ENCODE measurements at regions not wholly inside any gene's neighbourhood (a gene's known extent, or its start where the extent isn't known, plus 50 kb on each side); places are given as distances from the start of the nearest gene placed in this dataset.

DNA sequence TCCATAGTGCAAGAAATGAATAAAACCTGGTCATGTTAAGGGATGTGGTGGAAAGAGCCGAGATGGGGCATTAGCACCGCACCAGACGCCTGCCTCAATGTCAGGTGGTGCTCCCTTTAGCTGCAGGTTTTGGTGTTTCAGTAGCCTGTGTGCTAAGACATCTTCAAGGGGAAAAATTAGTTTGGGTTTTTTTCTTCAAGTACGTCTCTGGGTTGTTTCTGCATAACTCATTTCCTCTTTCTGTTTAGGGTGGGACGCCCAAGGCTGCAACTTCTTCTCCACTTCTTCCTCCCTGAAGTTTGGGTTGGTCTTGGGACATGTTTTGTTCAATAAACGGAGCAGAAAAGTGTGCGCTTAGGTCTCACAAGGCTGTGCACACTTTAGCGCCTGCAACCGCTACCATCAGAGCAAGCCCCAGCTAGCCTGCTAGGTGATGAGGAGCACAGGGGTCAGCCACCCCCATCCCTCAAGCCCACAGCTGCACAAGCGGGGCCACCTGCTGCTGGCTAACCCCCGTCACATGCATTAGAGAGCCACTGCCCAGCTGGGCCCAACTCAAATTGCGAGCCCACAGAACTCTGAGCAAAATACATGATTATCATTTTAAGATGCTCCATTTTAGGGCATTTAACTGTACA, 1495.7 kb downstream of the TBC1D22A start:
- TF ChIP-seq, protein P1, sequence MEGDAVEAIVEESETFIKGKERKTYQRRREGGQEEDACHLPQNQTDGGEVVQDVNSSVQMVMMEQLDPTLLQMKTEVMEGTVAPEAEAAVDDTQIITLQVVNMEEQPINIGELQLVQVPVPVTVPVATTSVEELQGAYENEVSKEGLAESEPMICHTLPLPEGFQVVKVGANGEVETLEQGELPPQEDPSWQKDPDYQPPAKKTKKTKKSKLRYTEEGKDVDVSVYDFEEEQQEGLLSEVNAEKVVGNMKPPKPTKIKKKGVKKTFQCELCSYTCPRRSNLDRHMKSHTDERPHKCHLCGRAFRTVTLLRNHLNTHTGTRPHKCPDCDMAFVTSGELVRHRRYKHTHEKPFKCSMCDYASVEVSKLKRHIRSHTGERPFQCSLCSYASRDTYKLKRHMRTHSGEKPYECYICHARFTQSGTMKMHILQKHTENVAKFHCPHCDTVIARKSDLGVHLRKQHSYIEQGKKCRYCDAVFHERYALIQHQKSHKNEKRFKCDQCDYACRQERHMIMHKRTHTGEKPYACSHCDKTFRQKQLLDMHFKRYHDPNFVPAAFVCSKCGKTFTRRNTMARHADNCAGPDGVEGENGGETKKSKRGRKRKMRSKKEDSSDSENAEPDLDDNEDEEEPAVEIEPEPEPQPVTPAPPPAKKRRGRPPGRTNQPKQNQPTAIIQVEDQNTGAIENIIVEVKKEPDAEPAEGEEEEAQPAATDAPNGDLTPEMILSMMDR (tag by site-specific recombination; IDR thresholded peaks at IDR 0.05) = no peak
- no peak for TF ChIP-seq GLIS1 (tag by site-specific recombination; IDR thresholded peaks at IDR 0.05)
- no peak for TF ChIP-seq ZNF777 (tag by site-specific recombination; IDR thresholded peaks at IDR 0.05; ENCODE audit: borderline replicate concordance)
- no peak for TF ChIP-seq MEIS1 (CRISPR knock-in tag; IDR thresholded peaks at IDR 0.05; ENCODE audit: borderline replicate concordance)
- no peak for TF ChIP-seq ZNF530 (tag by site-specific recombination; IDR thresholded peaks at IDR 0.05; ENCODE audit: low read depth)
- no peak for TF ChIP-seq SP3 (tag by site-specific recombination; IDR thresholded peaks at IDR 0.05)
